PC-3 (cell line): ENCODE measurements at regions not wholly inside any gene's neighbourhood (a gene's known extent, or its start where the extent isn't known, plus 50 kb on each side); places are given as distances from the start of the nearest gene placed in this dataset.

Experiments used
- CTCF ChIP-seq: fragments of 300-600 bp; sonication (generic); conservative IDR thresholded peaks from 2 replicates; pipeline ENCODE4 v1.5.1; 2017; ENCODE audit warnings: antibody characterized with exemption, low read depth, mild to moderate bottlenecking, low read length
- EZH2 ChIP-seq: fragments of 300-600 bp; sonication (generic); IDR thresholded peaks from one replicate; pipeline ENCODE4 v1.6.1; 2017; ENCODE audit warnings: antibody characterized with exemption, mild to moderate bottlenecking, low read length; ENCODE audit not compliant: unreplicated experiment

- TF ChIP-seq CTCF = no peak
- TF ChIP-seq EZH2 = no peak
Measured at GRCh38 chr3:69591164-69591736, 148.0 kb upstream of the MITF start.
